Breast epithelium (tissue), 4 donors: ENCODE measurements at regions not wholly inside any gene's neighbourhood (a gene's known extent, or its start where the extent isn't known, plus 50 kb on each side); places are given as distances from the start of the nearest gene placed in this dataset.

ENCODE experiments used
- DNase-seq, 2 donors: peaks; one replicate each; pipeline ENCODE4 v3.0.0-alpha.2; 2019; ENCODE audit warnings: low spot score in 2 of 2
- H3K27ac ChIP-seq, 2 donors: fragments of 200-600 bp; sonication (generic) in 1 of 2; one replicate each; pipeline ENCODE4 v1.5.1; 2016 to 2019; ENCODE audit warnings: mild to moderate bottlenecking in 1 of 2
- H3K27me3 ChIP-seq, 2 donors: fragments of 200-600 bp; sonication (generic) in 1 of 2; one replicate each; pipeline versions ENCODE4 v1.5.1 to v1.6.0; 2017 to 2019; ENCODE audit warnings: control low read depth in 1 of 2, mild to moderate bottlenecking in 1 of 2
- H3K36me3 ChIP-seq: fragments of 200-600 bp; one replicate; pipeline ENCODE4 v1.5.1; 2019
- H3K4me1 ChIP-seq, 2 donors: fragments of 200-600 bp; sonication (generic); one replicate each; pipeline ENCODE4 v1.5.1; 2016 to 2019; ENCODE audit warnings: control low read depth in 1 of 2
- H3K4me3 ChIP-seq, 3 donors: fragments of 200-600 bp; sonication (generic); 1 replicate in 2 of 3; 2 replicates in 1 of 3; pipeline ENCODE4 v1.5.1; 2016 to 2019; ENCODE audit warnings: mild to moderate bottlenecking in 3 of 3, moderate library complexity in 2 of 3
- H3K9me3 ChIP-seq, 2 donors: fragments of 200-600 bp; sonication (generic) in 1 of 2; one replicate each; pipeline ENCODE4 v1.5.1; 2016 to 2019; ENCODE audit warnings: control low read depth in 1 of 2
- CTCF ChIP-seq, 3 donors: fragments of 450-650 bp; IDR thresholded peaks; one replicate each; pipeline ENCODE4 v1.5.1; 2016 to 2017; ENCODE audit warnings: antibody characterized with exemption in 3 of 3, mild to moderate bottlenecking in 3 of 3, moderate library complexity in 3 of 3
- POLR2A ChIP-seq: fragments of 450-650 bp; IDR thresholded peaks from one replicate; pipeline ENCODE4 v1.6.1; 2016; ENCODE audit warnings: antibody characterized with exemption, mild to moderate bottlenecking, moderate library complexity
- POLR2AphosphoS5 ChIP-seq, 3 donors: sonication (generic); formaldehyde crosslinking; IDR thresholded peaks; one replicate each; pipeline ENCODE4 v1.6.1; 2017; ENCODE audit warnings: antibody characterized with exemption in 3 of 3
- intact Hi-C: fragments of 100-400 bp; cut with DNase I; formaldehyde crosslinking; loops from one replicate; pipeline ENCODE4 v1.15.1; 2023; ENCODE audit warnings: low total_unique reads

- no peak overlapping the region for H3K27ac ChIP-seq
- H3K27me3 ChIP-seq: no peaks in the 10 kb centered on the region
- no peak overlapping the region for H3K4me3 ChIP-seq
- intact Hi-C loops: no loop called here
- H3K4me1 ChIP-seq: no peaks in the 10 kb centered on the region
- TF ChIP-seq POLR2A (no peak), CTCF (IDR thresholded peaks at IDR 0.05) (no peak), POLR2AphosphoS5 (IDR thresholded peaks at IDR 0.05) (no peak)
- H3K36me3 ChIP-seq: no peaks in the 10 kb centered on the region
- no peak for DNase-seq
- H3K9me3 ChIP-seq: no peaks in the 10 kb centered on the region
Measured at GRCh38 chr13:63190219-63190618, 1774.6 kb upstream of the PCDH20 start.

GRCh38 chr13:63189712-63190111, 1774.1 kb upstream of the PCDH20 start:
- intact Hi-C loops: no loop called here
- Histone ChIP-seq H3K27me3 (no peaks in the 10 kb centered on the region), H3K9me3 (no peaks in the 10 kb centered on the region), H3K4me1 (no peaks in the 10 kb centered on the region), H3K36me3 (no peaks in the 10 kb centered on the region), H3K27ac (no peak overlapping the region), H3K4me3 (no peak overlapping the region)
- no peak for DNase-seq
- TF ChIP-seq POLR2A (no peak), POLR2AphosphoS5 (IDR thresholded peaks at IDR 0.05) (no peak), CTCF (IDR thresholded peaks at IDR 0.05) (no peak)

GRCh38 chr13:63184693-63185092, 1769.0 kb upstream of the PCDH20 start:
- intact Hi-C loops: no loop called here
- H3K9me3 ChIP-seq: no peaks in the 10 kb centered on the region
- no peak overlapping the region for H3K27ac ChIP-seq
- no peaks in the 10 kb centered on the region for H3K27me3 ChIP-seq
- no peaks in the 10 kb centered on the region for H3K4me1 ChIP-seq
- H3K4me3 ChIP-seq: no peak overlapping the region
- DNase-seq: no peak
- H3K36me3 ChIP-seq: no peaks in the 10 kb centered on the region
- TF ChIP-seq CTCF (IDR thresholded peaks at IDR 0.05): no peak
- TF ChIP-seq POLR2A: no peak

- H3K27ac ChIP-seq: no peak overlapping the region
- H3K9me3 ChIP-seq: no peaks in the 10 kb centered on the region
- no peaks in the 10 kb centered on the region for H3K27me3 ChIP-seq
- intact Hi-C loops: no loop called here
- no peak for TF ChIP-seq POLR2AphosphoS5 (IDR thresholded peaks at IDR 0.05)
- no peak for TF ChIP-seq POLR2A
- TF ChIP-seq CTCF (IDR thresholded peaks at IDR 0.05): no peak
- DNase-seq: no peak
- no peaks in the 10 kb centered on the region for H3K36me3 ChIP-seq
- H3K4me3 ChIP-seq: no peak overlapping the region
- H3K4me1 ChIP-seq: no peaks in the 10 kb centered on the region
Measured at GRCh38 chr13:63175536-63175935, 1759.9 kb upstream of the PCDH20 start.

- Histone ChIP-seq H3K4me3 (no peak overlapping the region), H3K9me3 (no peaks in the 10 kb centered on the region), H3K27me3 (no peaks in the 10 kb centered on the region), H3K27ac (no peak overlapping the region), H3K36me3 (no peaks in the 10 kb centered on the region), H3K4me1 (no peaks in the 10 kb centered on the region)
- intact Hi-C loops: no loop called here
- no peak for DNase-seq
- TF ChIP-seq POLR2AphosphoS5 (IDR thresholded peaks at IDR 0.05): no peak
Measured at GRCh38 chr13:63167699-63168337, 1752.2 kb upstream of the PCDH20 start.

- Histone ChIP-seq H3K27me3 (no peaks in the 10 kb centered on the region), H3K4me3 (no peak overlapping the region), H3K36me3 (no peaks in the 10 kb centered on the region), H3K9me3 (no peaks in the 10 kb centered on the region), H3K4me1 (no peaks in the 10 kb centered on the region), H3K27ac (no peak overlapping the region)
- intact Hi-C loops: no loop called here
- no peak for DNase-seq
- TF ChIP-seq POLR2A (no peak), CTCF (IDR thresholded peaks at IDR 0.05) (no peak), POLR2AphosphoS5 (IDR thresholded peaks at IDR 0.05) (no peak)
Measured at GRCh38 chr13:63166345-63166744, 1750.7 kb upstream of the PCDH20 start.
